GM12878 (cell line): ENCODE measurements at regions not wholly inside any gene's neighbourhood (a gene's known extent, or its start where the extent isn't known, plus 50 kb on each side); places are given as distances from the start of the nearest gene placed in this dataset.

Source experiments
- CHD1 ChIP-seq: IDR thresholded peaks from 2 replicates; pipeline ENCODE4 v1.6.1; 2012; ENCODE audit warnings: low read depth, low read length, improper control_type of control experiment
- MTA2 ChIP-seq: fragments of 450-650 bp; IDR thresholded peaks from 2 replicates; pipeline ENCODE4 v1.6.1; 2016; ENCODE audit warnings: low read depth, mild to moderate bottlenecking, moderate library complexity
- RFX5 ChIP-seq: IDR thresholded peaks from 2 replicates; pipeline ENCODE4 v1.6.1; 2011; ENCODE audit warnings: low read depth, low read length, improper control_type of control experiment
- ZNF274 ChIP-seq: IDR thresholded peaks from one replicate; pipeline ENCODE4 v1.8.0; 2011; ENCODE audit not compliant: insufficient read length, insufficient read depth
- TF ChIP-seq, protein P1 (sequence below), 3 experiments: IDR thresholded peaks in 2 of 3; conservative IDR thresholded peaks in 1 of 3; 2 replicates each; pipeline ENCODE4 v1.5.1; 2011; ENCODE audit warnings: low read depth in 3 of 3, low read length in 3 of 3, mild to moderate bottlenecking in 3 of 3, control low read depth in 2 of 3, moderate library complexity in 2 of 3, inconsistent platforms in 1 of 3, mixed read lengths in 1 of 3; ENCODE audit not compliant: control insufficient read depth in 2 of 3, insufficient read depth in 1 of 3; ENCODE audit errors: extremely low read depth in 1 of 3
- TF ChIP-seq, protein P2 (sequence below): fragments of 450-650 bp; formaldehyde crosslinking; IDR thresholded peaks from 2 replicates; pipeline ENCODE4 v1.4.0; 2020; ENCODE audit warnings: mild to moderate bottlenecking, moderate library complexity
- TF ChIP-seq, protein P3 (sequence below): IDR thresholded peaks from 2 replicates; pipeline ENCODE4 v1.6.1; 2012; ENCODE audit warnings: low read depth, low read length, improper control_type of control experiment
- TF ChIP-seq, protein P4 (sequence below): IDR thresholded peaks from 2 replicates; pipeline ENCODE4 v1.6.1; 2012; ENCODE audit warnings: mild to moderate bottlenecking, low read depth, low read length

DNA sequence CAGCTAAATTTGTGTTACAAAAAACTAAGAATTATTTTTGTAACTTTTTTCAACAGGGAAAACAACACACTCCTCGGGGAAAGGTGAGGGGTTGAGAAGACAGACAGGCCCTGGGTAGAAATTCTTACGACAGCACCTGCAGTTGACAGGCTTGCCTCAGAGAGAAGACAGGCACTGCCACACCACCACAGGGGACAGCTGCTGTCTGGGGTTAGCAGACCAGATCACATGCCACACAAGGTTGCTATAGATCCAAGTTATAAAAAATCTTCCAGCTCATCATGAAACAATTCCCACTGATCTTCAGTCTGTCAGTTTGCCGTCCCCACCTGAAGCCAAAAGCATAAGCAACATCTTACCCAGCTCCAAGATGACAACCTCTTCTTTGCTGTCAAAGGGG, 143.2 kb upstream of the ZCCHC13 start:
- TF ChIP-seq, protein P1, sequence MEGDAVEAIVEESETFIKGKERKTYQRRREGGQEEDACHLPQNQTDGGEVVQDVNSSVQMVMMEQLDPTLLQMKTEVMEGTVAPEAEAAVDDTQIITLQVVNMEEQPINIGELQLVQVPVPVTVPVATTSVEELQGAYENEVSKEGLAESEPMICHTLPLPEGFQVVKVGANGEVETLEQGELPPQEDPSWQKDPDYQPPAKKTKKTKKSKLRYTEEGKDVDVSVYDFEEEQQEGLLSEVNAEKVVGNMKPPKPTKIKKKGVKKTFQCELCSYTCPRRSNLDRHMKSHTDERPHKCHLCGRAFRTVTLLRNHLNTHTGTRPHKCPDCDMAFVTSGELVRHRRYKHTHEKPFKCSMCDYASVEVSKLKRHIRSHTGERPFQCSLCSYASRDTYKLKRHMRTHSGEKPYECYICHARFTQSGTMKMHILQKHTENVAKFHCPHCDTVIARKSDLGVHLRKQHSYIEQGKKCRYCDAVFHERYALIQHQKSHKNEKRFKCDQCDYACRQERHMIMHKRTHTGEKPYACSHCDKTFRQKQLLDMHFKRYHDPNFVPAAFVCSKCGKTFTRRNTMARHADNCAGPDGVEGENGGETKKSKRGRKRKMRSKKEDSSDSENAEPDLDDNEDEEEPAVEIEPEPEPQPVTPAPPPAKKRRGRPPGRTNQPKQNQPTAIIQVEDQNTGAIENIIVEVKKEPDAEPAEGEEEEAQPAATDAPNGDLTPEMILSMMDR (IDR thresholded peaks at IDR 0.05 in 2 of 3, conservative IDR thresholded peaks at IDR 0.05 in 1 of 3; ENCODE audit: control insufficient read depth in 2 of 3, extremely low read depth in 1 of 3, insufficient read depth in 1 of 3, low read depth in 3 of 3, low read length in 3 of 3): no peak
- TF ChIP-seq RFX5 (no peak), ZNF274 (no peak), MTA2 (no peak), CHD1 (no peak)
- TF ChIP-seq, protein P2, sequence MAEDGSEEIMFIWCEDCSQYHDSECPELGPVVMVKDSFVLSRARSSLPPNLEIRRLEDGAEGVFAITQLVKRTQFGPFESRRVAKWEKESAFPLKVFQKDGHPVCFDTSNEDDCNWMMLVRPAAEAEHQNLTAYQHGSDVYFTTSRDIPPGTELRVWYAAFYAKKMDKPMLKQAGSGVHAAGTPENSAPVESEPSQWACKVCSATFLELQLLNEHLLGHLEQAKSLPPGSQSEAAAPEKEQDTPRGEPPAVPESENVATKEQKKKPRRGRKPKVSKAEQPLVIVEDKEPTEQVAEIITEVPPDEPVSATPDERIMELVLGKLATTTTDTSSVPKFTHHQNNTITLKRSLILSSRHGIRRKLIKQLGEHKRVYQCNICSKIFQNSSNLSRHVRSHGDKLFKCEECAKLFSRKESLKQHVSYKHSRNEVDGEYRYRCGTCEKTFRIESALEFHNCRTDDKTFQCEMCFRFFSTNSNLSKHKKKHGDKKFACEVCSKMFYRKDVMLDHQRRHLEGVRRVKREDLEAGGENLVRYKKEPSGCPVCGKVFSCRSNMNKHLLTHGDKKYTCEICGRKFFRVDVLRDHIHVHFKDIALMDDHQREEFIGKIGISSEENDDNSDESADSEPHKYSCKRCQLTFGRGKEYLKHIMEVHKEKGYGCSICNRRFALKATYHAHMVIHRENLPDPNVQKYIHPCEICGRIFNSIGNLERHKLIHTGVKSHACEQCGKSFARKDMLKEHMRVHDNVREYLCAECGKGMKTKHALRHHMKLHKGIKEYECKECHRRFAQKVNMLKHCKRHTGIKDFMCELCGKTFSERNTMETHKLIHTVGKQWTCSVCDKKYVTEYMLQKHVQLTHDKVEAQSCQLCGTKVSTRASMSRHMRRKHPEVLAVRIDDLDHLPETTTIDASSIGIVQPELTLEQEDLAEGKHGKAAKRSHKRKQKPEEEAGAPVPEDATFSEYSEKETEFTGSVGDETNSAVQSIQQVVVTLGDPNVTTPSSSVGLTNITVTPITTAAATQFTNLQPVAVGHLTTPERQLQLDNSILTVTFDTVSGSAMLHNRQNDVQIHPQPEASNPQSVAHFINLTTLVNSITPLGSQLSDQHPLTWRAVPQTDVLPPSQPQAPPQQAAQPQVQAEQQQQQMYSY: no peak
- TF ChIP-seq, protein P3, sequence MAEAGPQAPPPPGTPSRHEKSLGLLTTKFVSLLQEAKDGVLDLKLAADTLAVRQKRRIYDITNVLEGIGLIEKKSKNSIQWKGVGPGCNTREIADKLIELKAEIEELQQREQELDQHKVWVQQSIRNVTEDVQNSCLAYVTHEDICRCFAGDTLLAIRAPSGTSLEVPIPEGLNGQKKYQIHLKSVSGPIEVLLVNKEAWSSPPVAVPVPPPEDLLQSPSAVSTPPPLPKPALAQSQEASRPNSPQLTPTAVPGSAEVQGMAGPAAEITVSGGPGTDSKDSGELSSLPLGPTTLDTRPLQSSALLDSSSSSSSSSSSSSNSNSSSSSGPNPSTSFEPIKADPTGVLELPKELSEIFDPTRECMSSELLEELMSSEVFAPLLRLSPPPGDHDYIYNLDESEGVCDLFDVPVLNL: no peak
- TF ChIP-seq, protein P4, sequence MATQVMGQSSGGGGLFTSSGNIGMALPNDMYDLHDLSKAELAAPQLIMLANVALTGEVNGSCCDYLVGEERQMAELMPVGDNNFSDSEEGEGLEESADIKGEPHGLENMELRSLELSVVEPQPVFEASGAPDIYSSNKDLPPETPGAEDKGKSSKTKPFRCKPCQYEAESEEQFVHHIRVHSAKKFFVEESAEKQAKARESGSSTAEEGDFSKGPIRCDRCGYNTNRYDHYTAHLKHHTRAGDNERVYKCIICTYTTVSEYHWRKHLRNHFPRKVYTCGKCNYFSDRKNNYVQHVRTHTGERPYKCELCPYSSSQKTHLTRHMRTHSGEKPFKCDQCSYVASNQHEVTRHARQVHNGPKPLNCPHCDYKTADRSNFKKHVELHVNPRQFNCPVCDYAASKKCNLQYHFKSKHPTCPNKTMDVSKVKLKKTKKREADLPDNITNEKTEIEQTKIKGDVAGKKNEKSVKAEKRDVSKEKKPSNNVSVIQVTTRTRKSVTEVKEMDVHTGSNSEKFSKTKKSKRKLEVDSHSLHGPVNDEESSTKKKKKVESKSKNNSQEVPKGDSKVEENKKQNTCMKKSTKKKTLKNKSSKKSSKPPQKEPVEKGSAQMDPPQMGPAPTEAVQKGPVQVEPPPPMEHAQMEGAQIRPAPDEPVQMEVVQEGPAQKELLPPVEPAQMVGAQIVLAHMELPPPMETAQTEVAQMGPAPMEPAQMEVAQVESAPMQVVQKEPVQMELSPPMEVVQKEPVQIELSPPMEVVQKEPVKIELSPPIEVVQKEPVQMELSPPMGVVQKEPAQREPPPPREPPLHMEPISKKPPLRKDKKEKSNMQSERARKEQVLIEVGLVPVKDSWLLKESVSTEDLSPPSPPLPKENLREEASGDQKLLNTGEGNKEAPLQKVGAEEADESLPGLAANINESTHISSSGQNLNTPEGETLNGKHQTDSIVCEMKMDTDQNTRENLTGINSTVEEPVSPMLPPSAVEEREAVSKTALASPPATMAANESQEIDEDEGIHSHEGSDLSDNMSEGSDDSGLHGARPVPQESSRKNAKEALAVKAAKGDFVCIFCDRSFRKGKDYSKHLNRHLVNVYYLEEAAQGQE: no peak
